Parathyroid adenoma (tissue), 2 donors: ENCODE measurements at regions not wholly inside any gene's neighbourhood (a gene's known extent, or its start where the extent isn't known, plus 50 kb on each side); places are given as distances from the start of the nearest gene placed in this dataset.

ENCODE experiments used
- H2AFZ ChIP-seq: fragments of 300-600 bp; sonication (generic); one replicate; pipeline ENCODE4 v1.7.0; 2017; ENCODE audit warnings: antibody characterized with exemption, mild to moderate bottlenecking
- H3K27ac ChIP-seq: fragments of 300-600 bp; sonication (generic); one replicate; pipeline ENCODE4 v1.7.0; 2017
- H3K27me3 ChIP-seq: fragments of 300-600 bp; sonication (generic); one replicate; pipeline ENCODE4 v1.7.0; 2017; ENCODE audit warnings: low read length; ENCODE audit not compliant: control insufficient read depth, insufficient read depth
- H3K36me3 ChIP-seq: fragments of 300-600 bp; sonication (generic); one replicate; pipeline ENCODE4 v1.7.0; 2017; ENCODE audit warnings: low read length; ENCODE audit not compliant: control insufficient read depth, insufficient read depth
- H3K4me1 ChIP-seq: fragments of 300-600 bp; sonication (generic); one replicate; pipeline ENCODE4 v1.7.0; 2017; ENCODE audit warnings: control low read depth
- H3K4me2 ChIP-seq: fragments of 300-600 bp; sonication (generic); one replicate; pipeline ENCODE4 v1.7.0; 2017; ENCODE audit warnings: low read length
- H3K4me3 ChIP-seq: fragments of 300-600 bp; sonication (generic); one replicate; pipeline ENCODE4 v1.7.0; 2017; ENCODE audit warnings: low read depth, low read length
- H3K79me2 ChIP-seq: fragments of 300-600 bp; sonication (generic); one replicate; pipeline ENCODE4 v1.7.0; 2017; ENCODE audit warnings: control low read depth
- H3K9ac ChIP-seq: fragments of 300-600 bp; sonication (generic); one replicate; pipeline ENCODE4 v1.7.0; 2017; ENCODE audit warnings: mild to moderate bottlenecking
- H3K9me3 ChIP-seq: fragments of 300-600 bp; sonication (generic); one replicate; pipeline ENCODE4 v1.7.0; 2017; ENCODE audit warnings: low read length; ENCODE audit not compliant: control insufficient read depth
- TF ChIP-seq, protein P1 (sequence below): fragments of 300-600 bp; sonication (generic); IDR thresholded peaks from one replicate; pipeline ENCODE4 v1.7.0; 2017; ENCODE audit warnings: antibody characterized with exemption, mild to moderate bottlenecking
- donor health status: primary hyperparathyroidism.

DNA sequence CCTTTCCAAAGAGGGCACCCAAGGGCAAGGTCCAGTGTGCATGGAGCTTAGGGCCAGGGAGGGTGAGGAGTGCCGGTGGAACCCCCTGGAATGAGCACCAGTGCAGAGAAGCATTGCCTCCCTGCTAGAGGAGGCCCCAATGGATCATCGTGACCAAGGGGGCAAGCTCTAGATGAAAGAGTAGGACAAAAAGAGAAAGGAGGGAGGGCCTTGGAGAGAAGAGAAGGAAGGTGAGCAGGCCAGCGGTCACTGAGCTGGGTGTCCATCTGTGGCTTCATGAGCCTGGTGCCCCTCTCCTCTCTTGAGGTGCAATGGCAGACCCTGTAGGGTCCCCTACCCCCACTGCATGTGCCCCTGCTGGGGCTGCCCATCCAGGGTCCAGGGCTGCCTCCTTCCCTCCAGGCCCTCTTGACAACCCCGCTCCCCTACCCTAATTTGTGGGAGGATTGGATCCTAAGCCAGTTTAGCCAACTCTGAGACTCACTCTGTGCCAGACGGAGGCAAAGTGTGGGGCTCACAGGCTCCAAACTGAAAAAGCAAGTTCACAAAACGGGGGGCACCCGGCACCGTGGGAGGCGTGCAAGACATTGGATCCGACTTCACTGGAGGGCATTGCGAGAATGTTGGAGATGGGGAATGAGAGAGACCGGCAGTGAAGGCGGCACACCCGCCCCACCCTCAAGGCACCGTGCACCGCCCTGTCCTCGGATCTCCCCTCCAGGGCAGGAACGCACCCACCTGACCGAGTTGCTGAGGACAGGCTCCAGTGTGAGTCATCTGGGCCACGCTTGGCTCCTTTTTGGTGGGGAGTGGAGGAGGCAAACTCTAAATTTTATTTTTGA lies 207.5 kb downstream of the KIF26A start:
- TF ChIP-seq, protein P1, sequence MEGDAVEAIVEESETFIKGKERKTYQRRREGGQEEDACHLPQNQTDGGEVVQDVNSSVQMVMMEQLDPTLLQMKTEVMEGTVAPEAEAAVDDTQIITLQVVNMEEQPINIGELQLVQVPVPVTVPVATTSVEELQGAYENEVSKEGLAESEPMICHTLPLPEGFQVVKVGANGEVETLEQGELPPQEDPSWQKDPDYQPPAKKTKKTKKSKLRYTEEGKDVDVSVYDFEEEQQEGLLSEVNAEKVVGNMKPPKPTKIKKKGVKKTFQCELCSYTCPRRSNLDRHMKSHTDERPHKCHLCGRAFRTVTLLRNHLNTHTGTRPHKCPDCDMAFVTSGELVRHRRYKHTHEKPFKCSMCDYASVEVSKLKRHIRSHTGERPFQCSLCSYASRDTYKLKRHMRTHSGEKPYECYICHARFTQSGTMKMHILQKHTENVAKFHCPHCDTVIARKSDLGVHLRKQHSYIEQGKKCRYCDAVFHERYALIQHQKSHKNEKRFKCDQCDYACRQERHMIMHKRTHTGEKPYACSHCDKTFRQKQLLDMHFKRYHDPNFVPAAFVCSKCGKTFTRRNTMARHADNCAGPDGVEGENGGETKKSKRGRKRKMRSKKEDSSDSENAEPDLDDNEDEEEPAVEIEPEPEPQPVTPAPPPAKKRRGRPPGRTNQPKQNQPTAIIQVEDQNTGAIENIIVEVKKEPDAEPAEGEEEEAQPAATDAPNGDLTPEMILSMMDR, result no peak
- Histone ChIP-seq H3K27me3 (no peaks in the 10 kb centered on the region), H3K9ac (no peak overlapping the region), H3K27ac (no peak overlapping the region), H3K79me2 (no peaks in the 10 kb centered on the region), H3K9me3 (no peaks in the 10 kb centered on the region), H3K4me2 (no peak overlapping the region), H3K4me1 (no peaks in the 10 kb centered on the region), H3K4me3 (no peak overlapping the region), H3K36me3 (no peaks in the 10 kb centered on the region), H2AFZ (no peak overlapping the region)

DNA sequence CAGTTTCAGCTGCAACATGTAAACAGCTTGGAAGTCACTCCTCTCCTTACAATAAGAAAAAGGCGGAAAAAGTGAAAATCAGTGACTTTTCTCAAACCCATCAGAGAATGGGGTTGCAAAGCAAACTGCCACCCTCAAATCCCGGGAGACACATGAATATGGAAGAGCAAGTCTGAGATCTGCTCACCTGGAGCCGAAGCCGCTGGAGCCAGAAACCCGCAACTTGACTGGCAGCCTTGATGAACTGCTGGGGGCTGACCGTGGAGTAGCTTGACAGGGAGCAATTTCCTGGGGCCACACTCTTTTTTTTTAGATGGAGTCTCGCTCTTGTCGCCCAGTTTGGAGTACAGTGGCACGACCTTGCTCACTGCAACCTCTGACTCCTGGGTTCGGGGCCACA lies 208.2 kb downstream of the KIF26A start:
- Histone ChIP-seq H3K27ac (no peak overlapping the region), H2AFZ (no peak overlapping the region), H3K36me3 (no peaks in the 10 kb centered on the region), H3K4me2 (no peak overlapping the region), H3K4me3 (no peak overlapping the region), H3K4me1 (no peaks in the 10 kb centered on the region), H3K9ac (no peak overlapping the region), H3K79me2 (no peaks in the 10 kb centered on the region), H3K9me3 (no peaks in the 10 kb centered on the region), H3K27me3 (no peaks in the 10 kb centered on the region)
- TF ChIP-seq, protein P1, result no peak

DNA sequence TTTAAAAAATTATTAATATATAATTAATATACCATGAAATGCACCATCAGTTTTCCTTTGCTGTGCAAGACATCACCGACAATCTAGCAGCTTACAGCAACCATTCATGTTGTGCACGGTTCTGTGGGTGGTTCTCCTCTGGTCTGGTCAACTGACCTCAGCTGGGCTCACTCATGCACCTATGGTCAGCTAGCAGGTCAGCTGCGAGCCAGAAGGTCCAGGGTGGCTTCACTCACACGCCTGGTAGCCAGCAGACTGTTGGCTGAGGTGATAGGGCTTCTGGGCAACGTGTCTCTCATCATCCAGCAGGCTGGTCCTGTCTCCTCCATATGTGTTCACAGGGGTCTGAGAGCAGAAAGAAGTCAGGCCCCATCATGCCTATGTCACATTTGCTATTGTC lies 210.4 kb downstream of the KIF26A start:
- Histone ChIP-seq H3K4me3 (no peak overlapping the region), H3K4me1 (no peaks in the 10 kb centered on the region), H3K9me3 (no peaks in the 10 kb centered on the region), H3K79me2 (no peaks in the 10 kb centered on the region), H3K27me3 (no peaks in the 10 kb centered on the region), H2AFZ (no peak overlapping the region), H3K27ac (no peak overlapping the region), H3K36me3 (no peaks in the 10 kb centered on the region), H3K9ac (no peak overlapping the region), H3K4me2 (no peak overlapping the region)
- TF ChIP-seq, protein P1, result no peak

DNA sequence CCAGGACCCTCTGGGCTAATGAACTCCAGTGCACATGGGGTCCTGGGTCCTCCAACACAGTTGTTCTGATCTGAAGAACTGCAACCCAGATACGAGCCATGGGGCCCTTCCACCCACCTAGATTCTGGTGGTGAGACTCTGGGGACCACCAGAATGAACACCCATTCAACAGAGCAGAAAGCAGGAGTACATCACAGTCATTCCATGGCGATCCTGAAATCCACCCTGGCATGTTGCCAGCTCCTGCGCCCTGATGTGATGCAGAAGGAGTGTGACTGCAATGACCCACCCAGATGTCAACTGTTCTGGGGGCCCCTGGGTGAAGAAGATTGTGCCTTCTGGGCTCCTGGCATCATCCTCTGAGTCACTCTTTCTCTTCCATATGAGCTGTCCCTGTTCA lies 211.6 kb downstream of the KIF26A start:
- H3K36me3 ChIP-seq, result no peaks in the 10 kb centered on the region
- H2AFZ ChIP-seq, result no peak overlapping the region
- no peak overlapping the region for H3K4me3 ChIP-seq
- H3K27me3 ChIP-seq, result no peaks in the 10 kb centered on the region
- H3K27ac ChIP-seq, result no peak overlapping the region
- no peak overlapping the region for H3K4me2 ChIP-seq
- no peak overlapping the region for H3K9ac ChIP-seq
- H3K9me3 ChIP-seq, result no peaks in the 10 kb centered on the region
- H3K4me1 ChIP-seq, result no peaks in the 10 kb centered on the region
- TF ChIP-seq, protein P1, result no peak
- no peaks in the 10 kb centered on the region for H3K79me2 ChIP-seq
